ENCODE measurements at regions not wholly inside any gene's neighbourhood (a gene's known extent, or its start where the extent isn't known, plus 50 kb on each side); places are given as distances from the start of the nearest gene placed in this dataset.

DNA sequence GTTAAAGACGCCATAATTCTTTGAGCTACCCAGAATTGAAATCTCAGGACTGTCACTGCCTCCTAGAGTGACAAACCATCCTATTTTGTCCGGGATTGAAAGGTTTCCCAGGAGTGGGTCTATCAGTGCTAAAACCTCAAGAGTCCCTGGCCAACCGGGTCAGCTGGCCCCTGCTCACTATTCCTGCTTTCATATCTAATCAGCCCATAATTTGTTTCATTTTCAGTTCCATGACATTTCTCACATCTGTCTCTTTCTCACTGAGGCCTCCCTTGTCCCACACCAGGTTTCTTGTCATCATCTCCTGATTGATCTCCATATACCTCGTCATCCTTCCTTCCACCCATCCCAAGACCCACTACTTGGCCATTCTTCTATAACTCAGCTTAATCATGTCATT, 98.2 kb downstream of the SLC35B3 start:
- TF ChIP-seq POLR2A (IDR thresholded peaks at IDR 0.05; ENCODE audit: low read depth, low read length) (no peak), TAF1 (IDR thresholded peaks at IDR 0.05; ENCODE audit: low read depth, low read length) (no peak)
